Pancreas (tissue), 10 donors: ENCODE measurements at regions not wholly inside any gene's neighbourhood (a gene's known extent, or its start where the extent isn't known, plus 50 kb on each side); places are given as distances from the start of the nearest gene placed in this dataset.
"Not testable (repeated sequence)": the region's sequence is repeated elsewhere in the genome, so short reads cannot be mapped to it uniquely, and the experiment has no call there.

Source experiments
- ATAC-seq, 4 donors: fragments of 200-7000 bp; cut with Tn5 transposase; one replicate each; pipeline versions ENCODE4 v1.8.0 to v1.9.1; 2020; ENCODE audit warnings: mild to moderate bottlenecking in 4 of 4, moderate library complexity in 4 of 4
- DNase-seq, 6 donors: peaks; one replicate each; pipeline ENCODE4 v3.0.0-alpha.2; 2020
- FAIRE-seq: peaks from 2 replicates; lab custom pipeline; 2012; peaks lifted over from hg19 to GRCh38; lab: Jason Lieb, UNC
- H3K27ac ChIP-seq, 4 donors: fragments of 200-600 bp; sonication (generic); 1 replicate in 3 of 4; 2 replicates in 1 of 4; pipeline versions ENCODE4 v1.5.0 to v1.8.0; 2020
- H3K27me3 ChIP-seq, 4 donors: fragments of 200-600 bp; one replicate each; pipeline ENCODE4 v1.8.0; 2021
- H3K36me3 ChIP-seq, 3 donors: fragments of 200-600 bp; sonication (generic) in 1 of 3; one replicate each; pipeline versions ENCODE4 v1.5.0 to v1.8.0; 2020 to 2021
- H3K4me1 ChIP-seq, 3 donors: fragments of 200-600 bp; one replicate each; pipeline ENCODE4 v1.8.0; 2021
- H3K4me3 ChIP-seq, 4 donors: fragments of 200-600 bp; sonication (generic) in 2 of 4; one replicate each; pipeline versions ENCODE4 v1.5.0 to v1.8.0; 2020 to 2021
- H3K9me3 ChIP-seq, 4 donors: fragments of 200-600 bp; one replicate each; pipeline ENCODE4 v1.8.0; 2021
- WGBS, 2 donors: extraction: QIAGEN DNeasy Blood & Tissue Kit; methylation state at CpG; one replicate each; pipeline ENCODE4 v1.1.7; 2013; 5-methylcytosine and 5-hydroxymethylcytosine counted together
- intact Hi-C, 3 donors: fragments of 100-400 bp; cut with DNase I; formaldehyde crosslinking; loops; one replicate each; pipeline versions ENCODE4 v1.11.1 to v1.14.2; 2022
- TF ChIP-seq, protein P1 (sequence below), 4 donors: fragments of 200-600 bp; sonication (generic) in 3 of 4; IDR thresholded peaks; one replicate each; pipeline versions ENCODE4 v1.5.0 to v1.8.0; 2021; ENCODE audit warnings: antibody characterized with exemption in 4 of 4
- donor health status: healthy with polysubstance abuse.
- donor health status: DM: no; HTN: no; CAD: no; lungs with moderate emphysema.
- donor health status: DM: no; HTN: no; CAD: no.
- donor health status: control.
- donor health status: control.
- donor health status: Bipolar disorder and iron deficiency.
- donor health status: DM: yes; HTN: yes; CAD: no.
- donor health status: DM: no; HTN: no; CAD: no.
- donor health status: DM: no; HTN: no; CAD: no.
- donor health status: DM: yes; HTN: yes; CAD: no.

GRCh38 chr2:3108710-3109702 is 268.6 kb downstream of the EIPR1 start:
- intact Hi-C loops: no loop called here
- H3K27ac ChIP-seq: no peak overlapping the region
- WGBS, 2 donors: 87 to 92% methylated on average over 29 of the region's 29 CpGs
- FAIRE-seq (no peak), ATAC-seq (no peak), DNase-seq (no peak)
- H3K4me1 ChIP-seq: no peaks in the 10 kb centered on the region
- no peaks in the 10 kb centered on the region for H3K27me3 ChIP-seq
- TF ChIP-seq, protein P1, sequence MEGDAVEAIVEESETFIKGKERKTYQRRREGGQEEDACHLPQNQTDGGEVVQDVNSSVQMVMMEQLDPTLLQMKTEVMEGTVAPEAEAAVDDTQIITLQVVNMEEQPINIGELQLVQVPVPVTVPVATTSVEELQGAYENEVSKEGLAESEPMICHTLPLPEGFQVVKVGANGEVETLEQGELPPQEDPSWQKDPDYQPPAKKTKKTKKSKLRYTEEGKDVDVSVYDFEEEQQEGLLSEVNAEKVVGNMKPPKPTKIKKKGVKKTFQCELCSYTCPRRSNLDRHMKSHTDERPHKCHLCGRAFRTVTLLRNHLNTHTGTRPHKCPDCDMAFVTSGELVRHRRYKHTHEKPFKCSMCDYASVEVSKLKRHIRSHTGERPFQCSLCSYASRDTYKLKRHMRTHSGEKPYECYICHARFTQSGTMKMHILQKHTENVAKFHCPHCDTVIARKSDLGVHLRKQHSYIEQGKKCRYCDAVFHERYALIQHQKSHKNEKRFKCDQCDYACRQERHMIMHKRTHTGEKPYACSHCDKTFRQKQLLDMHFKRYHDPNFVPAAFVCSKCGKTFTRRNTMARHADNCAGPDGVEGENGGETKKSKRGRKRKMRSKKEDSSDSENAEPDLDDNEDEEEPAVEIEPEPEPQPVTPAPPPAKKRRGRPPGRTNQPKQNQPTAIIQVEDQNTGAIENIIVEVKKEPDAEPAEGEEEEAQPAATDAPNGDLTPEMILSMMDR (IDR thresholded peaks at IDR 0.05): no peak
- no peak overlapping the region for H3K4me3 ChIP-seq
- H3K36me3 ChIP-seq: no peaks in the 10 kb centered on the region
- H3K9me3 ChIP-seq: no peaks in the 10 kb centered on the region

DNA sequence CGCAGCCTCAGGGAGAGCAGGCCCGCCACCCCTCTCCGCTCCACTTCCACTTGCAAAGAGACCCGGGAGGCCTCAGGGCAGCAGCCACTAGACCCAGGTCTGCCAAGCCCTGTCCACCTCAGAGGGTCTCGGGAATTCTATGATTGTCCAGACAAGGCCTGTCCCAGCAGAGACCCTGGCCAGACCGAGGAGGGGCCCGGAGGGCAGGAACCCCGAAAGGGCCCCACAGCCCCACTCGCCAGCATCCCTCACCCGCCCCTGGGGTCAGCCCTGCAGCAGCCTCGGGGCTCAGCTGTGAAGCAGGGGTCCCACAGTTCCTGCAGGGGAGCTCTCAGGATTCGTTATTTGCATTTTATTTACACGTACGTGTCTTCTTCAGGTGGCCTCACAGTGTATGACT is 269.5 kb downstream of the EIPR1 start:
- Histone ChIP-seq H3K4me1 (no peaks in the 10 kb centered on the region), H3K9me3 (no peaks in the 10 kb centered on the region), H3K27me3 (no peaks in the 10 kb centered on the region), H3K4me3 (no peak overlapping the region), H3K27ac (no peak overlapping the region), H3K36me3 (no peaks in the 10 kb centered on the region)
- DNase-seq (no peak), FAIRE-seq (no peak), ATAC-seq (no peak)
- intact Hi-C loops: no loop called here
- WGBS, 2 donors: 85 to 86% methylated on average over 14 of the region's 14 CpGs
- TF ChIP-seq, protein P1 (IDR thresholded peaks at IDR 0.05): no peak

DNA sequence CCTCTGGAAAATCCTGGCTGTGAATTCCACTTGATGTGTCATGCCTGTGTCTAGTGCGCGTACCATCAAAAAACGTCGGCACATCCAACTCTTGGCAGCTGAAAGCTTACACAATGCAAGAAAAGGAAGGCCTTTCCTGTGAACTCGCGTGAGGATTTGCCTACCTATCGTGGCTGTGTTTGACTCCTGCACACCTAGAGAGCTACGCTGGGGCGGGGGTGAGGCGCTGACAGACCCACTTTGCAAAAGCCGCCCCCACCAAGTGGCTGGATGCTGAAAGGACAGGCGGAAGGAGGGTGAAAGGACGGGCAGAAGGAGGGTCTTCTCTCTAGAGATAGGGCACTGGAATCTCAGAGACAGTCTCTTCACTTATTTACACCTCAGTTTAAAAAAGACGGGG is 270.1 kb downstream of the EIPR1 start:
- intact Hi-C loops: no loop called here
- no peak for ATAC-seq
- Histone ChIP-seq H3K36me3 (no peaks in the 10 kb centered on the region), H3K27ac (no peak overlapping the region), H3K4me3 (no peak overlapping the region), H3K9me3 (no peaks in the 10 kb centered on the region), H3K4me1 (no peaks in the 10 kb centered on the region), H3K27me3 (no peaks in the 10 kb centered on the region)
- TF ChIP-seq, protein P1 (IDR thresholded peaks at IDR 0.05): no peak
- no peak for DNase-seq
- 80 to 82% methylated on average over 14 of the region's 14 CpGs for WGBS, 2 donors
- FAIRE-seq: no peak

DNA sequence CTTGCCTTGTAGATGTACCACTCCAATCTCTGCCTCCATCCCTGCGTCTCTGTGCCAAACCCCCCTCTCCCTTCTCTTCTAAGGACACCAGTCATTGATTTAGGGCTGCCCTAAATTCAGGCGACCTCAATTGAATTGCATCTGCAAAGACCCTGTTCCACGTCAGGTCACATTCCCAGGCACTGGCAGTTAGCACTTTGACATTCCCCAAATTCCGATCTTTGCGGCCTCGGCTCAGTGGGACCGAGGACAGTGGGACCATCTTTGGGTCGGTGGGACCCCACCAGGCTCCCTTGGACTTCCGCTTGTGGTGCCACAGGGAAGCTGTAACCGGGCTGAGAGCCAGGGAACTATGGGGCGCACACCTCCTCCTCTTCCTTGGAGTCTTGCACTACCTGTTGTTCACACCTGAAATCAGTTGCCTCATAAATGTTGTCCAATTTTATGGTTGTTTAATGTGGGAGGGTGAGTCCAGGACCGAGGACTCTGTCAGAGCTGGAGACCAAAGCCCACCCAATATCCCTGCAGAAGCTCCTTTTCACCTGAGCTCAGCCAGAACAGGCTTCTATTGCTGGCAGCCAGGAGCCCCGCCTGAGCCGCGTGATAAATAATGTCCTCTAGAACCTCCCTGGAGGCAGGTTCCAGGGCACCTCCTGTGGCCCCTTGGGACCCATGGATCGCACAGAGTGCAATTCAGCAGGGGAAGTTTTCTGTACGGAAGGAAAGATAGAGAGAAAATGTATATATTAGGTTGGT is 271.6 kb downstream of the EIPR1 start:
- TF ChIP-seq, protein P1 (IDR thresholded peaks at IDR 0.05): no peak
- intact Hi-C loops: no loop called here
- no peaks in the 10 kb centered on the region for H3K27me3 ChIP-seq
- ATAC-seq (no peak), DNase-seq (no peak), FAIRE-seq (no peak)
- WGBS, 2 donors: 69 to 73% methylated on average over 17 of the region's 17 CpGs
- H3K9me3 ChIP-seq: no peaks in the 10 kb centered on the region
- H3K27ac ChIP-seq: no peak overlapping the region
- no peaks in the 10 kb centered on the region for H3K36me3 ChIP-seq
- H3K4me3 ChIP-seq: no peak overlapping the region
- no peaks in the 10 kb centered on the region for H3K4me1 ChIP-seq

- H3K27me3 ChIP-seq, H3K27ac ChIP-seq, H3K9me3 ChIP-seq, H3K36me3 ChIP-seq, DNase-seq, H3K4me3 ChIP-seq, H3K4me1 ChIP-seq, intact Hi-C loops, ATAC-seq, FAIRE-seq: not testable (repeated sequence)
- WGBS, 2 donors: 54 to 58% methylated on average over 12 to 13 of the region's 14 CpGs
Observed at GRCh38 chr2:3104958-3105813, 272.4 kb downstream of the EIPR1 start.
